Tibial artery (tissue), 4 donors: ENCODE measurements at regions not wholly inside any gene's neighbourhood (a gene's known extent, or its start where the extent isn't known, plus 50 kb on each side); places are given as distances from the start of the nearest gene placed in this dataset.

Source experiments
- DNase-seq, 2 donors: peaks; one replicate each; pipeline ENCODE4 v3.0.0-alpha.2; 2019
- H3K27ac ChIP-seq, 2 donors: fragments of 200-600 bp; sonication (generic) in 1 of 2; 1 replicate in 1 of 2; 2 replicates in 1 of 2; pipeline ENCODE4 v1.5.1; 2018 to 2019; ENCODE audit warnings: mild to moderate bottlenecking in 1 of 2
- H3K27me3 ChIP-seq, 2 donors: fragments of 200-600 bp; sonication (generic) in 1 of 2; one replicate each; pipeline versions ENCODE4 v1.5.1 to v1.6.0; 2016 to 2019
- H3K36me3 ChIP-seq, 3 donors: fragments of 200-600 bp; sonication (generic) in 2 of 3; one replicate each; pipeline ENCODE4 v1.5.1; 2016 to 2019; ENCODE audit warnings: mild to moderate bottlenecking in 2 of 3
- H3K4me1 ChIP-seq, 4 donors: fragments of 200-600 bp; sonication (generic) in 2 of 4; 1 replicate in 3 of 4; 2 replicates in 1 of 4; pipeline ENCODE4 v1.5.1; 2016 to 2019
- H3K4me3 ChIP-seq, 2 donors: fragments of 200-600 bp; sonication (generic) in 1 of 2; 1 replicate in 1 of 2; 2 replicates in 1 of 2; pipeline ENCODE4 v1.5.1; 2018 to 2019; ENCODE audit warnings: mild to moderate bottlenecking in 2 of 2
- H3K9me3 ChIP-seq, 3 donors: fragments of 200-600 bp; sonication (generic) in 1 of 3; one replicate each; pipeline ENCODE4 v1.5.1; 2016 to 2019
- CTCF ChIP-seq, 2 experiments: fragments of 200-600 bp in 1 of 2; fragments of 450-650 bp in 1 of 2; IDR thresholded peaks; one replicate each; pipeline ENCODE4 v1.5.1; 2017 to 2019; ENCODE audit warnings: antibody characterized with exemption in 2 of 2, mild to moderate bottlenecking in 1 of 2, moderate library complexity in 1 of 2
- intact Hi-C: fragments of 100-400 bp; cut with DNase I; formaldehyde crosslinking; loops from one replicate; pipeline ENCODE4 v1.15.0; 2023; ENCODE audit warnings: low total_unique reads

- Histone ChIP-seq H3K4me3 (no peak overlapping the region), H3K27me3 (no peaks in the 10 kb centered on the region), H3K27ac (no peak overlapping the region), H3K36me3 (no peaks in the 10 kb centered on the region), H3K9me3 (no peaks in the 10 kb centered on the region), H3K4me1 (no peaks in the 10 kb centered on the region)
- TF ChIP-seq CTCF (IDR thresholded peaks at IDR 0.05) = no peak
- intact Hi-C loops = no loop called here
- no peak for DNase-seq
Measured at GRCh38 chr11:91660036-91660435, 564.6 kb upstream of the FAT3 start.

GRCh38 chr11:91654686-91655085 is 569.9 kb upstream of the FAT3 start:
- Histone ChIP-seq H3K27ac (no peak overlapping the region), H3K27me3 (no peaks in the 10 kb centered on the region), H3K9me3 (no peaks in the 10 kb centered on the region), H3K4me1 (no peaks in the 10 kb centered on the region), H3K4me3 (no peak overlapping the region), H3K36me3 (no peaks in the 10 kb centered on the region)
- no peak for DNase-seq
- TF ChIP-seq CTCF (IDR thresholded peaks at IDR 0.05) = no peak
- intact Hi-C loops = no loop called here

GRCh38 chr11:91653079-91653754 is 571.4 kb upstream of the FAT3 start:
- Histone ChIP-seq H3K9me3 (no peaks in the 10 kb centered on the region), H3K27ac (no peak overlapping the region), H3K4me1 (no peaks in the 10 kb centered on the region), H3K27me3 (no peaks in the 10 kb centered on the region), H3K4me3 (no peak overlapping the region), H3K36me3 (no peaks in the 10 kb centered on the region)
- TF ChIP-seq CTCF (IDR thresholded peaks at IDR 0.05) = no peak
- DNase-seq = no peak
- intact Hi-C loops = no loop called here

GRCh38 chr11:91650802-91651201 is 573.8 kb upstream of the FAT3 start:
- Histone ChIP-seq H3K36me3 (no peaks in the 10 kb centered on the region), H3K27me3 (no peaks in the 10 kb centered on the region), H3K4me1 (no peaks in the 10 kb centered on the region), H3K9me3 (no peaks in the 10 kb centered on the region), H3K27ac (no peak overlapping the region), H3K4me3 (no peak overlapping the region)
- intact Hi-C loops = no loop called here
- no peak for DNase-seq
- no peak for TF ChIP-seq CTCF (IDR thresholded peaks at IDR 0.05)

- no peaks in the 10 kb centered on the region for H3K4me1 ChIP-seq
- no peak overlapping the region for H3K4me3 ChIP-seq
- no peaks in the 10 kb centered on the region for H3K9me3 ChIP-seq
- no peak overlapping the region for H3K27ac ChIP-seq
- DNase-seq = no peak
- TF ChIP-seq CTCF (IDR thresholded peaks at IDR 0.05) = no peak
- H3K27me3 ChIP-seq = no peaks in the 10 kb centered on the region
- no peaks in the 10 kb centered on the region for H3K36me3 ChIP-seq
- intact Hi-C loops = no loop called here
Measured at GRCh38 chr11:91641153-91641552, 583.5 kb upstream of the FAT3 start.

- DNase-seq = no peak
- intact Hi-C loops = no loop called here
- Histone ChIP-seq H3K4me3 (no peak overlapping the region), H3K27me3 (no peaks in the 10 kb centered on the region), H3K36me3 (no peaks in the 10 kb centered on the region), H3K9me3 (no peaks in the 10 kb centered on the region), H3K4me1 (no peaks in the 10 kb centered on the region), H3K27ac (no peak overlapping the region)
- no peak for TF ChIP-seq CTCF (IDR thresholded peaks at IDR 0.05)
Measured at GRCh38 chr11:91639359-91639758, 585.3 kb upstream of the FAT3 start.
